OCI-LY7 (cell line): ENCODE measurements at regions not wholly inside any gene's neighbourhood (a gene's known extent, or its start where the extent isn't known, plus 50 kb on each side); places are given as distances from the start of the nearest gene placed in this dataset.

Experiments used
- BruUV-seq: library from RNA; stranded (reverse); fragments of 400-500 nt; replicated peaks from 2 replicates; lab custom pipeline; 2021; lab: Mats Ljungman, UMichigan
- CTCF ChIA-PET: fragments of 300-600 bp; sonication (Branson Sonifier 250); formaldehyde crosslinking; loops from one replicate; lab custom pipeline; 2022; ENCODE audit warnings: antibody characterized with exemption; ENCODE audit not compliant: unreplicated experiment; lab: Charles Lee
- POLR2A ChIA-PET: fragments of 300-600 bp; sonication (Branson Sonifier 250); formaldehyde crosslinking; loops from one replicate; lab custom pipeline; 2022; ENCODE audit warnings: antibody characterized with exemption; lab: Charles Lee
- DNase-seq: peaks from one replicate; pipeline ENCODE4 v3.0.0-alpha.2; 2015; ENCODE audit warnings: low spot score
- H2AFZ ChIP-seq: fragments of 200-600 bp; sonication (generic), shearing (Covaris generic); 2 replicates; pipeline ENCODE4 v1.6.1; 2014; ENCODE audit warnings: mild to moderate bottlenecking, antibody characterized with exemption, low read length, moderate library complexity
- H3K27ac ChIP-seq: fragments of 200-600 bp; sonication (generic); 2 replicates; pipeline ENCODE4 v1.5.1; 2014; ENCODE audit warnings: mixed run types, low read depth, mild to moderate bottlenecking, moderate library complexity, low read length, inconsistent platforms; ENCODE audit not compliant: poor library complexity, severe bottlenecking
- H3K36me3 ChIP-seq: fragments of 200-600 bp; sonication (generic); 2 replicates; pipeline ENCODE4 v1.6.1; 2014; ENCODE audit warnings: mild to moderate bottlenecking, antibody characterized with exemption, low read length, moderate library complexity, mixed read lengths; ENCODE audit not compliant: insufficient read depth
- H3K4me1 ChIP-seq: fragments of 200-600 bp; sonication (generic); 2 replicates; pipeline ENCODE4 v1.5.1; 2014; ENCODE audit warnings: mild to moderate bottlenecking, low read length; ENCODE audit not compliant: insufficient read depth, poor library complexity, severe bottlenecking
- H3K4me2 ChIP-seq: fragments of 200-600 bp; sonication (generic); 2 replicates; pipeline ENCODE4 v1.6.1; 2014; ENCODE audit warnings: mild to moderate bottlenecking, low read length
- H3K4me3 ChIP-seq: fragments of 200-600 bp; sonication (generic); 2 replicates; pipeline ENCODE4 v1.5.1; 2014; ENCODE audit warnings: mild to moderate bottlenecking, low read depth, low read length; ENCODE audit not compliant: poor library complexity, severe bottlenecking
- H3K79me2 ChIP-seq: fragments of 200-600 bp; sonication (generic); 2 replicates; pipeline ENCODE4 v1.6.1; 2016; ENCODE audit warnings: low read depth, mild to moderate bottlenecking, low read length, moderate library complexity, mixed read lengths; ENCODE audit not compliant: insufficient read depth
- H3K9me2 ChIP-seq: fragments of 200-600 bp; sonication (generic); 2 replicates; pipeline ENCODE4 v1.6.1; 2016; ENCODE audit warnings: mild to moderate bottlenecking, low read length, mixed read lengths; ENCODE audit not compliant: insufficient read depth
- H3K9me3 ChIP-seq: fragments of 200-600 bp; sonication (generic); 2 replicates; pipeline ENCODE4 v1.6.1; 2014; ENCODE audit warnings: mild to moderate bottlenecking, mixed run types, low read length, mixed read lengths
- H4K20me1 ChIP-seq: fragments of 200-600 bp; sonication (generic); 2 replicates; pipeline ENCODE4 v1.6.1; 2014; ENCODE audit warnings: mild to moderate bottlenecking, antibody characterized with exemption, low read length, moderate library complexity, mixed read lengths; ENCODE audit not compliant: insufficient read depth
- EZH2phosphoT487 ChIP-seq: fragments of 200-600 bp; sonication (generic); IDR thresholded peaks from 2 replicates; pipeline ENCODE4 v1.6.1; 2018; ENCODE audit warnings: low read depth, borderline replicate concordance, mild to moderate bottlenecking, mixed run types, antibody characterized with exemption, low read length, moderate library complexity, mixed read lengths
- intact Hi-C: fragments of 100-400 bp; cut with micrococcal nuclease; formaldehyde crosslinking; loops from one replicate; pipeline ENCODE4 v1.10.0; 2022; ENCODE audit not compliant: unreplicated experiment
- TF ChIP-seq, protein P1 (sequence below): fragments of 200-600 bp; sonication (generic); conservative IDR thresholded peaks from 2 replicates; pipeline ENCODE4 v1.5.1; 2014; ENCODE audit warnings: mild to moderate bottlenecking, antibody characterized with exemption, low read length, moderate library complexity, mixed read lengths

DNA sequence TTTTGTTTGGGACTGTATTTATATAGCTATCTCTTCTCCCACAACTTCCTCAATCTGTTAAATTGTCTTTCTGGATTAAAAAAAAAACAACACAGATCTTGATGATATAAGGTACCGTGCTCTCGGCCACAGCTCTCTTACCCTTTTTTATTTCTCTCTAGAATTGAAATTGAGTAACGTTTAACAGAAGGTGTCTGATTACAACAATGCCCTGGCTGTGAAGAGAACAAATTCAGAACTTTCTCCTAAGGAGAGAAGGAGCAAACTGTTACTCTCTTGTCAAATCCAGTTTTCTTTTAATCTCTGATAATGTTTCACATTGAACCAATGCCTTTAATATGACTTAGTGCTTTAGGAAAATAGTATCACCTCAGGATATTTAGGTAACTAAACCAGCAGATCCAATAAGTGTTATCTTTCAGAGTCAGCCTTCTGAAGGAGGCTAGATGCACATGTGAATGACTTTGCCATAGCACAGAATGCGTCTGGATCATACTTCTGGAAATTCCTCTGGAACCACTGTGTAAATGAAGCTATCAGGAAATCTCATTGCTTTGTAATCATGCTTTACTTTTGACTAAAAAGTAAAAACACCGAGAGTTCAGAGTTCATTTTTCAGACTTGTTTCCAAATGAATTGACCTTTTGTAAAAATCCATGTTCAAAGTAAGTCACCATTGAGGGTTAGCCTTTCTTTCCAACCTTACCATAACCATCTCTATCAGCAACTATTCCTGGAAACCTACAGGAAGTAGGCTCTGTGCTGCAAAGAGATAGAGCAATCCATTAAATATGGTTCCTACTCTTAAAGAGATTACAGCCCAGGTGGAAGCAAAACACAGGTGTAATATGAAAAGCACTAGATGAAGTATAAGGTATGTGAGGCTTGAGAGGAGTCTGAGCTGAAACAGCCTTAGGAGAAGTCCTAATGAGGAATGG lies 147.0 kb upstream of the OSR1 start:
- Histone ChIP-seq H3K36me3 (no peaks in the 10 kb centered on the region), H3K79me2 (no peaks in the 10 kb centered on the region), H3K4me2 (no peak overlapping the region), H3K27ac (no peak overlapping the region), H2AFZ (no peak overlapping the region), H3K9me3 (no peaks in the 10 kb centered on the region), H3K4me1 (no peaks in the 10 kb centered on the region), H3K4me3 (no peak overlapping the region), H4K20me1 (no peaks in the 10 kb centered on the region), H3K9me2 (no peaks in the 10 kb centered on the region)
- DNase-seq = no peak
- intact Hi-C loops = no loop called here
- no TSS peak for BruUV-seq
- TF ChIP-seq, protein P1, sequence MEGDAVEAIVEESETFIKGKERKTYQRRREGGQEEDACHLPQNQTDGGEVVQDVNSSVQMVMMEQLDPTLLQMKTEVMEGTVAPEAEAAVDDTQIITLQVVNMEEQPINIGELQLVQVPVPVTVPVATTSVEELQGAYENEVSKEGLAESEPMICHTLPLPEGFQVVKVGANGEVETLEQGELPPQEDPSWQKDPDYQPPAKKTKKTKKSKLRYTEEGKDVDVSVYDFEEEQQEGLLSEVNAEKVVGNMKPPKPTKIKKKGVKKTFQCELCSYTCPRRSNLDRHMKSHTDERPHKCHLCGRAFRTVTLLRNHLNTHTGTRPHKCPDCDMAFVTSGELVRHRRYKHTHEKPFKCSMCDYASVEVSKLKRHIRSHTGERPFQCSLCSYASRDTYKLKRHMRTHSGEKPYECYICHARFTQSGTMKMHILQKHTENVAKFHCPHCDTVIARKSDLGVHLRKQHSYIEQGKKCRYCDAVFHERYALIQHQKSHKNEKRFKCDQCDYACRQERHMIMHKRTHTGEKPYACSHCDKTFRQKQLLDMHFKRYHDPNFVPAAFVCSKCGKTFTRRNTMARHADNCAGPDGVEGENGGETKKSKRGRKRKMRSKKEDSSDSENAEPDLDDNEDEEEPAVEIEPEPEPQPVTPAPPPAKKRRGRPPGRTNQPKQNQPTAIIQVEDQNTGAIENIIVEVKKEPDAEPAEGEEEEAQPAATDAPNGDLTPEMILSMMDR = no peak
- no peak for TF ChIP-seq EZH2phosphoT487
- POLR2A ChIA-PET = no interaction called here
- CTCF ChIA-PET = no interaction called here

DNA sequence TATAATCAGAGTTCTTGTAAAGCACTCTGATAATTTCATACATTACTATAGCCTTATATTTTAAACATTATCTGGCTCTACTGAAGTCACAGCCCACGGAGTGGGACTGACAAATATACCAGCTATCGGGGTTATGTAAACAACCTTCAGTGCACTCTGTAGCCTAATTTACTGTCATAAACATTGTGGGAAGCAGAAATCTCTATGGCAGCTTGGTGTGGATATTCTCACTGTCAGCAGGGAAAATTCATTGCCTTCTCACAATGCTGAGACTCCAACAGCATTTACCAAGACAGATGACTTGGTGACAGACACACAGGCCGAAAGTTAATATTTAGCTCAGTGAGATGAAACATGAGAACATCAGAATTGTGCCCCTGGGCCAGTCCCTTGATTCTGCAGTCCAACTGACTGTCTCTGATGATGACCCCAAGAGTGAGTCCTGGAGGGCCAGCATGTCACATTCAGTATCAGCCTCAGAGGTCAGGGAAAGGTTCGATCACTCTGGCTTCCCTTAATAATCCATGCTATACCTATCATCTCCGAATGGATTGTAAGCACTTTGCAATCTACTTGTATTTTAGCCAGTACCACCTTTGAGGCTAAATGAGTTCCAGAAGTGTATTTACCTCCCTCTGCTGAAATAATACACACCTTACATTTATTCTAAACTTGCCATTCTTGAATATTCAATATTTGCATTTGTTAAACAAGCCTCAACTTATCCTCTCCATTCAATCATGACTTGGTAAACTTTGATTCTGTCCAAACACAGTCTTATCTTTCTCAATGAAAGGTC lies 146.2 kb upstream of the OSR1 start:
- Histone ChIP-seq H3K4me1 (no peaks in the 10 kb centered on the region), H2AFZ (no peak overlapping the region), H3K4me2 (no peak overlapping the region), H3K79me2 (no peaks in the 10 kb centered on the region), H3K27ac (no peak overlapping the region), H3K9me2 (no peaks in the 10 kb centered on the region), H3K36me3 (no peaks in the 10 kb centered on the region), H3K9me3 (no peaks in the 10 kb centered on the region), H3K4me3 (no peak overlapping the region), H4K20me1 (no peaks in the 10 kb centered on the region)
- ChIA-PET CTCF (no interaction called here), POLR2A (no interaction called here)
- no peak for TF ChIP-seq EZH2phosphoT487
- TF ChIP-seq, protein P1 = no peak
- BruUV-seq = no TSS peak
- no peak for DNase-seq
- intact Hi-C loops = no loop called here

DNA sequence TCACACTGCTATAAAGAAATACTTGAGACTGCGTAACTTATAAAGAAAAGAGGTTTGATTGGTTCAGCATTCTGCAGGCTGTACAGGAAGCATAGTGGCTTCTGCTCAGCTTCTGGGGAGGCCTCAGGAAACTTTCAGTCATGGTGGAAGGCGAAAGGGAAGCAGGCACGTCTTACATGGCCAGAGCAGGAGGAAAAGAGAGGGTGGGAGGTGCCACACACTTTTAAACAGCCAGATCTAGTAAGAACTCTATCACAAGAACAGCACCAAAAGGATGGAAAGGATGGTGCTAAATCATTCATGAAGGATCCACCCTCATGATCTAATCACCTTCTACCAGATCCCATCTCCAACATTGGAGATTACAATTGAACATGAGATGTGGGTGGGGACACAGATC lies 145.5 kb upstream of the OSR1 start:
- Histone ChIP-seq H3K27ac (no peak overlapping the region), H3K79me2 (no peaks in the 10 kb centered on the region), H2AFZ (no peak overlapping the region), H3K4me2 (no peak overlapping the region), H3K9me2 (no peaks in the 10 kb centered on the region), H3K4me3 (no peak overlapping the region), H3K36me3 (no peaks in the 10 kb centered on the region), H3K9me3 (no peaks in the 10 kb centered on the region), H3K4me1 (no peaks in the 10 kb centered on the region), H4K20me1 (no peaks in the 10 kb centered on the region)
- CTCF ChIA-PET = no interaction called here
- POLR2A ChIA-PET = no interaction called here
- no peak for DNase-seq
- no peak for TF ChIP-seq EZH2phosphoT487
- TF ChIP-seq, protein P1 = no peak
- intact Hi-C loops = no loop called here
- no TSS peak for BruUV-seq
